ENCODE measurements at regions not wholly inside any gene's neighbourhood (a gene's known extent, or its start where the extent isn't known, plus 50 kb on each side); places are given as distances from the start of the nearest gene placed in this dataset.

DNA sequence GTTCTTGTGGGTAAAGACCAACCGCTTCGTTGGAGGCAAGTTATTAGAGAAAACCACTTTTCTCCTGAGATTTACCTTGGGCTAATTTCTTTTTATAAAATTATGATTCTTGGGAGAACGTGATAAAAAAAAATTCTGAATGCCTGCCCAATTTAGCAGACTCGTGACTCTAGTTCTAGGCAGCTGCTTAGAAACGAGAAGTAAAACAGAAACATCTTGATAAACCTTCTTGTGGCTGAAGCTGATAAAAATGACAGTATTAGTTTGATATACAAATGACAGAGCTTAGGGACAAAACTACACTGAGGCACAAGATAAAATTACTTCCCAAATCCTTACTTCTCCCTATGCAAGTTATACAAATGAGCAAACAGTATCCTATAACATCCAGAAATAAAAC, 458.9 kb upstream of the TEX13C start:
- Mint-ChIP-seq H3K36me3 (peaks cover 6% of the 10 kb centered on the region), H3K4me3 (no peak overlapping the region), H3K27me3 (peaks cover 12 to 16% of the 10 kb centered on the region in 2 donors), H3K9me3 (no peaks in the 10 kb centered on the region), H3K4me1 (ENCODE audit: low read depth in 2 of 2) (no peaks in the 10 kb centered on the region), H3K27ac (no peak overlapping the region)
- ATAC-seq = no peak
- DNase-seq (ENCODE audit: low spot score) = no peak

DNA sequence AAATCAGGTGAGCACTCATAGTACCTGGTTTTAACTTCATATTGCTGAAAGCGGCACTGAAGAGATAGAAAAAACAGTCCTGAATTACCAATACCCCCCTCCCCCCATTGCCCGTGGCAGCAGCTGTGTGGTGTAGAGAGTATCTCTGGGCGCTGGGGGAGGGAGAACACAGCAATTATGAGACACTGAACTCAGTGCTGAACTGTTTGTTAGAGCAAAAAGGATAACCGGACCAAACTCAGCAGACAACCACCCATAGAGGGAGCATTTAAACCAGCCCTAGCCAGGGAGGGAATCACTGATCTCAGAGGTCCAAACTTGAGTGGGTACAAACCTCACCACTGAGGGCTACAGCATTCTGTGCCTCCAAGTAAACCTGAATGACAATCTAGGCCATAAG, 457.4 kb upstream of the TEX13C start:
- Mint-ChIP-seq H3K36me3 (peaks cover 6% of the 10 kb centered on the region), H3K27ac (no peak overlapping the region), H3K4me1 (ENCODE audit: low read depth in 2 of 2) (no peaks in the 10 kb centered on the region), H3K27me3 (peaks cover 16 to 18% of the 10 kb centered on the region in 2 donors), H3K4me3 (no peak overlapping the region), H3K9me3 (no peaks in the 10 kb centered on the region)
- ATAC-seq (no peak), DNase-seq (ENCODE audit: low spot score) (no peak)

DNA sequence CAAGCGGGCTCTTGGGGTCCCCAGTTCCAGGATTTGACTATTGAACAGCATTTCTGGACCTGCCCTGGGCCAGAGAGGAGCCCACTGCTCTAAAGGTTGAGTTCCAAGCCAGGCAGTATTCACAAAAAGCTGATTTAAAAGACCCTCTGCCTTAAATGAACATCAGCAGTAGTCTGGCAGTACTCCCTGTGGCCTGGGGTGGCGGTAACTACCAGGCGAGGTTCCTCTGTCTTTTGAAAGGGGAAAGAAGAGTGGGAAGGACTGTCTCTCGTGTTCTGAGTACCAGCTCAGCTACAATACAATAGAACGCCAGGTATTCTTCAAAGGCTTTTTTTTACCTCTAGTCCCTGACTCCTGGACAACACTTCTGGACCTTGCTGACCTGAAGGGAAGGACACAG, 456.4 kb upstream of the TEX13C start:
- Mint-ChIP-seq H3K27me3 (peaks cover 16 to 24% of the 10 kb centered on the region in 2 donors), H3K4me1 (ENCODE audit: low read depth in 2 of 2) (no peaks in the 10 kb centered on the region), H3K4me3 (no peak overlapping the region), H3K9me3 (no peaks in the 10 kb centered on the region), H3K27ac (no peak overlapping the region), H3K36me3 (peaks cover 6% of the 10 kb centered on the region)
- ATAC-seq = no peak
- no peak for DNase-seq (ENCODE audit: low spot score)

DNA sequence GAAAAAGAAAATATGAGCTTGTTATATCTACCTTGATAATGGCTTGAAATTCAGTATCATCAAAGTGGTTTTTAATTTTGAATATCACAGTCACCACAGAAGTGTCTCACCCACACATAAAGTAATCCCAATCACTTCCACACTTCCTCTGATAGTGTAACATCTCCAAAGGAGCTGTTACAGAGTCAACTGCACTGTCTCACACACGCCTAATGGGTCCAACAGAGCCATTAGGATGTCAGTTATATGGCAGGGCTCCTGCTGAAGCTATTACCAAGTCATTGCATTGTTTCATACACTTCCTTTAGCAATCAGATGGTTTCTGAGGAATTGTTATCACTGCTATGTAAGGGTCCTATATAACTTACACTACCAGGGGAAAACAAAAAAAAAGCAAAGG, 432.1 kb upstream of the TEX13C start:
- DNase-seq (ENCODE audit: low spot score) = no peak
- H3K27ac Mint-ChIP-seq = no peak overlapping the region
- no peak for ATAC-seq
- no peak overlapping the region for H3K4me3 Mint-ChIP-seq
- H3K4me1 Mint-ChIP-seq (ENCODE audit: low read depth in 2 of 2) = no peaks in the 10 kb centered on the region
- H3K9me3 Mint-ChIP-seq = no peaks in the 10 kb centered on the region
- no peaks in the 10 kb centered on the region for H3K36me3 Mint-ChIP-seq
- peaks cover 0 to 9% of the 10 kb centered on the region in 2 donors for H3K27me3 Mint-ChIP-seq

DNA sequence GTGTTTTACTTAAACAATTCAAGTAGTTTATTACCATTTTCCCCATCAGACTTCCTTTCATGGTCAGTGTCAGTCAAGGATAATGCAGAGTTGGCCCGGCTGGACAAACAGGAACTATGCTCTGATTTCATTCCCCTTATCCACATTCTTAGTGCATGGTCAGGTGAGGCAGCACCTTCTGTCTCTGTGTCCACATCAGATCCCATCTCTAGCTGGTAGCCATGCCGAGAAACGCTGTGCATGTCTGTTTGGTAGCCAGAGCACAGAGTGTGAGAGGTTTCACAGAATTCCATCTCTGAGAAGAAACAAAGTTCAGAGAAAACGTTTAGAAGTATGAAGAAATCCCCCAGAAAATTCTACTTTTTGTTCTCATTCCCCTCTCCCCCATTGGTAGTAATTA, 423.7 kb upstream of the TEX13C start:
- Mint-ChIP-seq H3K9me3 (no peaks in the 10 kb centered on the region), H3K4me3 (no peak overlapping the region), H3K36me3 (no peaks in the 10 kb centered on the region), H3K27ac (no peak overlapping the region), H3K4me1 (ENCODE audit: low read depth in 2 of 2) (peaks cover 0 to 4% of the 10 kb centered on the region in 2 donors), H3K27me3 (peaks cover 0 to 9% of the 10 kb centered on the region in 2 donors)
- ATAC-seq (no peak), DNase-seq (ENCODE audit: low spot score) (no peak)

DNA sequence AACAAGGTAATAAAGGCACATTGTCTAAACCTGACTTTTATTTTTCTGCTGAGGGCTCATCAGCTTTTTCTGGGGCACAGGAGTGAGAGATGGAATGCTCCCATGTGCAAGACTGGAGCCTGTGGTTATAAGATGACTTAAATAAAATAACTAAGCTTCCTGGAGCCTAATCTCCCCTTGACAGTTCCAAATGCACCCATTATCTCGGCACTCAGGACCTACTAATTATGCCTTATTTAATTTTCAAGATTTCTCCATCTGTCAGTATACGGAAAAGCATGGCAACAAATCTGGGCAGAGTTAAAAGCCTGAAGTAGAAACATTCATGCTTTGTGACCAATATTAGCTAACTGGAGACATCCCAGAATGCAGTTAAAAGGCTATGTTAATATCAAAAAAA, 416.7 kb upstream of the TEX13C start:
- Mint-ChIP-seq H3K4me3 (no peak overlapping the region), H3K4me1 (ENCODE audit: low read depth in 2 of 2) (peaks cover 0 to 4% of the 10 kb centered on the region in 2 donors), H3K27me3 (peaks cover 0 to 9% of the 10 kb centered on the region in 2 donors), H3K9me3 (no peaks in the 10 kb centered on the region), H3K27ac (no peak overlapping the region), H3K36me3 (no peaks in the 10 kb centered on the region)
- DNase-seq (ENCODE audit: low spot score) = no peak
- ATAC-seq = no peak

DNA sequence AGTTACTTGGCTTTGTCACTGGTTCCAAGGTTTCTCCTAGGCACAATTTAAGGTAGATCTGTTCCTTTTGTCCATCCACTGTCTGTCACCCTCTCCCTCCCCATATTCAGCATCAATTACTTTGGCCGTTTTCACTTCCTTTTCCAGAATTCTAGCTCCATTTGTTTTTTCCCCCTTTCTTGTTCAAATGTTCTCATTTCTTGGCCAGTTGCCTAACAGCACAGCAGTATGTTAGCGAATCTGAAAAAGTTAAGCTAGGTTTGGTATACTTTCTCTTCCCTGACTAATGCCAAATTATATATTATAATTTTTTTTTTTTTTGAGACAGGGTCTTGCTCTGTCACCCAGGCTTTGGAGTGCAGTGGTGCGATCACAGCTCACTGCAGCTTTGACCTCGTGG, 409.1 kb upstream of the TEX13C start:
- H3K9me3 Mint-ChIP-seq = no peaks in the 10 kb centered on the region
- no peak for DNase-seq (ENCODE audit: low spot score)
- no peaks in the 10 kb centered on the region for H3K4me1 Mint-ChIP-seq (ENCODE audit: low read depth in 2 of 2)
- H3K27ac Mint-ChIP-seq = no peak overlapping the region
- H3K27me3 Mint-ChIP-seq = peaks cover 0 to 6% of the 10 kb centered on the region in 2 donors
- ATAC-seq = no peak
- no peaks in the 10 kb centered on the region for H3K36me3 Mint-ChIP-seq
- no peak overlapping the region for H3K4me3 Mint-ChIP-seq

DNA sequence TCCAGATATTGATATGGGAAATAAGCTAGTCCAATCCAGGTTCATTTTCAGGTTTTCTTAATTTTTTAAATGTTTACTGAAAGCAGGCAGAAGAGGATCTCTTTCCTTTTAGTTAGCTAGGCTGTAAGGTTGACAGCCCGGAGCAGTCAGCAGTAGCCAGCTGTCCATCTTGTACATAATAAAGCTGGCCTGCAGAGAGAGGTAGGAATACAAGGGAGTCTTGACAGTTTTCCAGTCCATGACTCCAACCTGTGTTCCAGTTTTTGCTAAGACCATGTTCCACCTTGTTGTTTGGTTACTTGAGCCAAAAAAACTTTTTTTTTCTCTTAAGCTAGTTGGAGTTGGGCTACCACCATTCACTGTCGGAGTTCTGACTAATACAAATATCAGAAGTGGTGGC, 402.7 kb upstream of the TEX13C start:
- Mint-ChIP-seq H3K36me3 (no peaks in the 10 kb centered on the region), H3K27ac (no peak overlapping the region), H3K4me3 (no peak overlapping the region), H3K4me1 (ENCODE audit: low read depth in 2 of 2) (no peaks in the 10 kb centered on the region), H3K9me3 (no peaks in the 10 kb centered on the region), H3K27me3 (peaks cover 5 to 14% of the 10 kb centered on the region in 2 donors)
- ATAC-seq (no peak), DNase-seq (ENCODE audit: low spot score) (no peak)

DNA sequence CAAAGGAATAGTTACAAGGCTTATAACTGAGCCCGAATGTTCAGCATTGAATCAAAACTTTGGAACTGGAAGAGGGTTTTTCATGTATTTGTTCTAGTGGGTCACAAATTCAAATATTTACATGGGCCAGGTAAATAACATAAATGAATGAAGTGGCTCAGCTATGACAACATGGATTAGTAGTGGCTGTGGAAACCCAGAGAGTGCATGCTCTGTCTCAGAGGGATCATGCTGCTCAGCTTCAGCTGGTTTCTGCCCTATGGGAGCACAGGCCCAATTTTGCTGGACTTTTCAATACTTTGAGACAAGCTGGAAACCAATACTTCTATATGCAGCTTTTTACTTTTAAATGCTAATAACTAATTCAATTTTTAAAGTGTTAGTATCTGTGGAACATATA, 394.0 kb upstream of the TEX13C start:
- ATAC-seq (no peak), DNase-seq (ENCODE audit: low spot score) (no peak)
- no peaks in the 10 kb centered on the region for H3K36me3 Mint-ChIP-seq
- H3K4me3 Mint-ChIP-seq = no peak overlapping the region
- H3K27ac Mint-ChIP-seq = no peak overlapping the region
- peaks cover 16 to 22% of the 10 kb centered on the region in 2 donors for H3K27me3 Mint-ChIP-seq
- H3K9me3 Mint-ChIP-seq = no peaks in the 10 kb centered on the region
- H3K4me1 Mint-ChIP-seq (ENCODE audit: low read depth in 2 of 2) = no peaks in the 10 kb centered on the region

DNA sequence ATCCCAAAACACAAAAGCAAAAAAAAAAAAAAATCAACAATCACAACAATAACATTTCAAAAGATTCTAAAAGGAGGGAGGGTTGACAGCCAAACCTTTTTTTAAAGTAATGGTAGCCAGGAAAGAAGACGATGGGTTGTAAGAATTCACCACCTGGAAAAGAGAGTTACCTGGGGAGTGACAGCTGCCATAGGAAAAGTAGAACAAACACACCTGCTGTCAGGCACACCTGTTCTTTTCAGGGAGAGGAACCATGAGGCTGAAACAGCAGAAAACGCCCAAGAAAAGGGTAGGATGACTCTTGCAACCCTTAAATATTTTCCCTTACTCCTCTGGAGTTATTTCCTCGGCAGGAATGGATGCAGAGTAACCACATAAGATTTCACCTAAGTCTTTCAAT, 388.4 kb upstream of the TEX13C start:
- DNase-seq (ENCODE audit: low spot score) (no peak), ATAC-seq (no peak)
- Mint-ChIP-seq H3K4me1 (ENCODE audit: low read depth in 2 of 2) (no peaks in the 10 kb centered on the region), H3K9me3 (no peaks in the 10 kb centered on the region), H3K27ac (no peak overlapping the region), H3K4me3 (no peak overlapping the region), H3K36me3 (no peaks in the 10 kb centered on the region), H3K27me3 (peaks cover 30 to 32% of the 10 kb centered on the region in 2 donors)

DNA sequence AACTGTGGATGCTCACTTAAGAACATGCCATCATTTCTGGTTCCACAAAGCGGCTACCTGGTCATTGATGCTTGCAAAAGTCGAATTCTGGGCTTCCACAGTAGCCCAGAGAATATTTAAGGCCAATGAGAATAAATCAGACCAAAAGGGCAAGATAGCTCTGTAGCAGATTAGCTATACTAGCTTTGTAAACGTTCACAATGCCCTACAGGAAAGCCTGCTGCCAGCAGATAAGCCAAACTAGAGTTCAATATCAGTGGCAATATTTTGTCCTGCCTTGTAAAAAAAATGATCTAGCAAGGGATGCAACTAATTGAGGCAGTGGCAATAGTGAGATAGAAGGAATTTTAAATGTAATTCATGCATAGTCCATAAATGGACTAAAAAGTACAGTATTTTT, 387.7 kb upstream of the TEX13C start:
- Mint-ChIP-seq H3K27me3 (peaks cover 33 to 34% of the 10 kb centered on the region in 2 donors), H3K27ac (no peak overlapping the region), H3K4me1 (ENCODE audit: low read depth in 2 of 2) (no peaks in the 10 kb centered on the region), H3K9me3 (no peaks in the 10 kb centered on the region), H3K4me3 (no peak overlapping the region), H3K36me3 (no peaks in the 10 kb centered on the region)
- no peak for ATAC-seq
- no peak for DNase-seq (ENCODE audit: low spot score)

DNA sequence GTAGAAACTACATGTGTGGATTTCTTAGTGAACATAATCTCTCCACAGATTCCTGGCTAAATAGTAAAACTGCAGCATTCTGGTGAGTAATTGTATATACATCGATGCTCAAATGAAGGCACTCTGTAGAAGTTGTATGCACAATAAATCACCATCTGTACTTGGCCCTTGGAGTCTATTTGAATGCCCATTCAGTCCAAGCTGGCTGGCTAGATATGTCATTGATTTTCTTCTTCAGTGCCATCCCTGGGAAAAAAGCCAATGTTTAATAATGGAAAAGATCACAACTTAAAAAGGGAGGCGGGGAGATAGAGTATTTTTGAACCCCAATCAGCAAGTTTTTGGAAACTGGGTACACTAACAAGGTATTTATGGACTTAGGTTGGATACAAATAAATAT, 381.0 kb upstream of the TEX13C start:
- Mint-ChIP-seq H3K9me3 (no peaks in the 10 kb centered on the region), H3K27me3 (peaks cover 14 to 35% of the 10 kb centered on the region in 2 donors), H3K4me3 (no peak overlapping the region), H3K4me1 (ENCODE audit: low read depth in 2 of 2) (no peaks in the 10 kb centered on the region), H3K36me3 (no peaks in the 10 kb centered on the region), H3K27ac (no peak overlapping the region)
- ATAC-seq (no peak), DNase-seq (ENCODE audit: low spot score) (no peak)

DNA sequence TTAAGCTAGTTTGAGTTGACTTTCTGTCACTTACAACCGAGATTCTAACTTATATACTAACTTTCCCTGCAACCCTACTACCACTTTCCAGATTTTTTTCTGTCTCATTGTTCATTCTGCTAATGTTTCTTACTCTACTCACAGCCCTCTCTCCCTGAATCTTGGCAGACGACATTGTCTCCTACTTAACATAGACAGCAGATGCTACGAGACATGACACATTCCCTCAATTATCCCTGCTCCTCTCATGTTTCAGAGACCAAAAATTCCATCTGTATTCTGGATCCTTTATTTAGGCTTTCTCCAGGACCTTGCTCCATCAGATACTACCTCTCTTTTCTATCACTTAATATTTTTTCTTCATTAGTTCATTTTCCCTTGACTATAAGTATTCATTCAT, 379.1 kb upstream of the TEX13C start:
- no peak overlapping the region for H3K4me3 Mint-ChIP-seq
- H3K27ac Mint-ChIP-seq = no peak overlapping the region
- H3K36me3 Mint-ChIP-seq = no peaks in the 10 kb centered on the region
- no peaks in the 10 kb centered on the region for H3K4me1 Mint-ChIP-seq (ENCODE audit: low read depth in 2 of 2)
- H3K27me3 Mint-ChIP-seq = peaks cover 11 to 22% of the 10 kb centered on the region in 2 donors
- DNase-seq (ENCODE audit: low spot score) (no peak), ATAC-seq (no peak)
- no peaks in the 10 kb centered on the region for H3K9me3 Mint-ChIP-seq

DNA sequence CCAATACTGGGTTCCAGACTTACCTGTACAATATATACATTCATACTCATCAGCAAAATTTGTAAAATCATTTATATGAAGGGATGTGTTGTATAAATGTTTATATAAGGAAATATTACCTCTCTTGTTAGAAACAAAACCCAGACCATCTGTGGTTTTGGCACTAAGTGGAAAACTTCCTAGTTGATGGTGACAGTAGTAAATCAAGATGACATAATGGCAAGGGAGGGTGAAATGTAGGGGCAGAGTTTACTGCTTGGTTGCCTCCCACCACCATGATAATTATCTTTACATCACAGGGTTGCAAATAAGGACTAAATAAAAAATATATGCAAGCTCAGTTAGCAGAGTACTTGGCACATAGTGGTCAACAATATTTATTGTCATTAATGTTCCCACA, 365.3 kb upstream of the TEX13C start:
- no peak overlapping the region for H3K4me3 Mint-ChIP-seq
- H3K9me3 Mint-ChIP-seq = no peaks in the 10 kb centered on the region
- H3K4me1 Mint-ChIP-seq (ENCODE audit: low read depth in 2 of 2) = no peaks in the 10 kb centered on the region
- ATAC-seq (no peak), DNase-seq (ENCODE audit: low spot score) (no peak)
- H3K27ac Mint-ChIP-seq = no peak overlapping the region
- no peaks in the 10 kb centered on the region for H3K36me3 Mint-ChIP-seq
- H3K27me3 Mint-ChIP-seq = peaks cover 16 to 29% of the 10 kb centered on the region in 2 donors

DNA sequence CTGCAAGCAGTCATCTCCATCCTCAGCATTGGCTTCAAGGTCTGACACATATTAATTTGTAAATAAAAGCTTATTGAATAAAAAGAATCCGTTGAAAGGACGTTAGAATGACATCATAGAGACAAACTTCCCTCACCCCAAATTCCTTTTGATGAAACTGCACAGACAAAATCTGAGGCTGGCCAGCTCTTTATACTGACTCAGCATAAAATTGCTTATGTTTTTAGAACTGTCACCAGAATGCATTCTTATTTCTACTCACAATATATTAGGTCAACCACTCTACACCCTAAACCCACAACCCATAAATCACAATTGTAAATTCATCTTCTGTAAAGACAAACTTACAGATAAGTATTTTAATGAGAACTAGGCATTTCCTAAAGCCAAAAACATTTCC, 359.2 kb upstream of the TEX13C start:
- H3K36me3 Mint-ChIP-seq = no peaks in the 10 kb centered on the region
- no peak overlapping the region for H3K4me3 Mint-ChIP-seq
- ATAC-seq = no peak
- H3K4me1 Mint-ChIP-seq (ENCODE audit: low read depth in 2 of 2) = no peaks in the 10 kb centered on the region
- DNase-seq (ENCODE audit: low spot score) = no peak
- H3K27me3 Mint-ChIP-seq = peaks cover 16 to 25% of the 10 kb centered on the region in 2 donors
- no peaks in the 10 kb centered on the region for H3K9me3 Mint-ChIP-seq
- no peak overlapping the region for H3K27ac Mint-ChIP-seq
